HG02763 (cell line): ENCODE measurements at regions not wholly inside any gene's neighbourhood (a gene's known extent, or its start where the extent isn't known, plus 50 kb on each side); places are given as distances from the start of the nearest gene placed in this dataset.
"Not testable (repeated sequence)": the region's sequence is repeated elsewhere in the genome, so short reads cannot be mapped to it uniquely, and the experiment has no call there.

Source experiments
- ATAC-seq: cut with Tn5 transposase; IDR thresholded peaks from one replicate; pipeline ENCODE4 v1.9.1; 2021; ENCODE audit warnings: mild to moderate bottlenecking, moderate library complexity; ENCODE audit not compliant: unreplicated experiment

GRCh38 chr13:107928762-107929161 is 286.6 kb downstream of the LIG4 start:
- no peak for ATAC-seq

- ATAC-seq = no peak
These were observed 287.8 kb downstream of the LIG4 start for GRCh38 chr13:107927557-107927956.

DNA sequence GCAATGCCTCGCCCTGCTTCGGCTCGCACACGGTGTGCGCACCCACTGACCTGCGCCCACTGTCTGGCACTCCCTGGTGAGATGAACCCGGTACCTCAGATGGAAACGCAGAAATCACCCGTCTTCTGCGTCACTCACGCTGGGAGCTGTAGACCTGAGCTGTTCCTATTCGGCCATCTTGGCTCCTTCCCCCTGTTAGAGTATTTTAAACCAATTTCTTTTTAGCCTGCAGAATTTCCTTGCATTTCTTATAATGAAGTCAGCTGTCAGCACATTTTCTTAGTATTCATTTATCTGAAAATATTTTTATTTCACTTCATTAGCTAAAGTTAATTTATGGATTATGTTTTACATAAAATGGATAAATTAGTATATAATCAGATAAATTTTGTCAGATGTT is 288.8 kb downstream of the LIG4 start:
- not testable (repeated sequence) for ATAC-seq

- ATAC-seq = not testable (repeated sequence)
These were observed 298.4 kb downstream of the LIG4 start for GRCh38 chr13:107916902-107917301.

DNA sequence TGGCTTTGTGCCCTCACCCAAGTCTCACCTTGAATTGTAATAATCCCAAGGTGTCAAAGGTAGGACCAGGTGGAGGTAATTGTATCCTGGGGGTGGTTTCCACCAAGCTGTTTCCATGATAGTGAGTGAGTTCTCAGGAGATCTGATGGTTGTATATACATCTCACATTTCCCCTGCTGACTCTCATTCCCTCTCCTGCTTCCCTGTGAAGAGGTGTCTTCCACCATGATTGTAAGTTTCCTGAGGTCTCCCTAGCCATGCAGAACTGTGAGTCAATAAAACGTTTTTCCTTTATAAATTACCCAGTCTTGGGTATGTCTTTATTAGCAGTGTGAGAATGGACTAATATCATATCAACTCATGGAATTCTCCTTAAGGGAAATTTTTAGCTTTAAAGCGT is 302.6 kb downstream of the LIG4 start:
- ATAC-seq = no peak

DNA sequence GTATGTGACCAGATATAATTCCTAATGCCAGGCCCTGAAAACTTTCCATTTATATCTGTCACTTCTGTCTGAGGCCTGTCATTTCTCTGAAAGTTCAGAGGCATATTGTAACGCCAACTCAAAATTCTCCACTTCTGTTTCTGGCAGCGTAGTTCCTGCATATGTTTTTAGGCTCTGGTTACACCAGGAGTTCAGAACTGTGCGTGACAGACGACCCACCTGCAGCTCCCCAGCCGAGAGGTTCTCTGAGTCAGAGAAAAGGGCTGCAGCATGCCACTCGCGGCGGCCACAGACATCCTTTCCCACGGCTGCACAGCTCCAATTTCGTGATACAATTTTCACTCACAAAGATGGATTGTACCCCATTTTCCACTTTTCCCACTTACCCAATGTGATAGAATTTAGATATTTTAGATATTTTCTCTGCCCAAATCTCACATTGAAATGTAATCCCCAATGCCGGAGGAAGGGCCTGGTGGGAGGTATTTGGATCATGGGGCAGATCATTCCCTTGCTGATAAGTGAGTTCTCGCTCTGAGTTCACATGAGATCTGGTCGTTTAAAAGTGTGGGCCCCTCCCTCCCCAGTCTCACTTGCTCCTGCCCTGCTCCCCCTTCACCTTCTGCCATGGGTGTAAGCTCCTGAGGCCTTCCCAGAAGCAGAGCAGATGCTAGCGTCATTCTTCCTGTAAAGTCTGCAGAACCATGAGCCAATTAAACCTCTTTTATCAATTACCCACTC is 308.1 kb downstream of the LIG4 start:
- ATAC-seq = no peak

DNA sequence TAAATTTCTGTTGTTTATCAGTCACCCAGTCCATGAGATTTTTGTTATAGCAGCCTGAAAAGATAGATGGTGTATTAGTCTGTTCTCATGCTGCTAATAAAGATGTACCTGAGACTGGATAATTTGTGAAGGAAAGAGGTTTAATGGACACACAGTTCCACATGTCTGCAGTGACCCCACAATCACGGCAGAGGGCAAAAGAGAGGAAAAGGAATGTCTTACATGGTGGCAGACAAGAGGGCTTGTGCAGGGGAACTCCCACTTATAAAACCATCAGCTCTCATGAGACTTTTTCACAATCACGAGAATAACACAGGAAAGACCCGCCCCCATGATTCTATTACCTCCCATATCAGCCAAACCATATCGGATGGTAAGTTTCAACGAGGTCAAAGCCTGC is 309.2 kb downstream of the LIG4 start:
- ATAC-seq = no peak

DNA sequence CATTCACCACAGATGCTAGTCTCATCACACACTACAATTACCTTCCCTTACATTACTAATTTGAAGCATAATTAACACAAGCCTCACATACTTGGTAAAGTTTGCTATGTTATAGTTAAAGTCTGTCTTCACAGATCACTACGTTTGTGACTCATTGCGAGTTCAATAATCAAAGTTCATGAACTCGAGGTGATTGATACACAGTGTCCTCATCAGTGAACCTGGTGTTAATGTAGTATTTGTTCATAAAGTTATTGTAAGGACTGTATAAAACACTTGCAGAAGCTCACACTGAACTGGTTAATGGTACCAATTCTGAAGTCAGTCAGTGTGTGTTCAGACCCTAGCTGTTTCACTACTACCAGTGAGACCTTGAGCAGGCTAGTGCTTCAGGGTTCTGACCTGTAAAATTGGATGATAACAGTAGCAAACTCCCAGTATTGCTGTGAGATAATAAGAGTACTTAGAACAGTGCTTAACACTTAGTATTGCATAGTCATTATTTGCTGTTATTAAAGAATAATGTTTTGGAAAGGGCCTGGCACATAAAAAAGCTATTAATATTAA is 313.3 kb downstream of the LIG4 start:
- no peak for ATAC-seq

GRCh38 chr13:107901230-107901629 is 314.1 kb downstream of the LIG4 start:
- no peak for ATAC-seq

DNA sequence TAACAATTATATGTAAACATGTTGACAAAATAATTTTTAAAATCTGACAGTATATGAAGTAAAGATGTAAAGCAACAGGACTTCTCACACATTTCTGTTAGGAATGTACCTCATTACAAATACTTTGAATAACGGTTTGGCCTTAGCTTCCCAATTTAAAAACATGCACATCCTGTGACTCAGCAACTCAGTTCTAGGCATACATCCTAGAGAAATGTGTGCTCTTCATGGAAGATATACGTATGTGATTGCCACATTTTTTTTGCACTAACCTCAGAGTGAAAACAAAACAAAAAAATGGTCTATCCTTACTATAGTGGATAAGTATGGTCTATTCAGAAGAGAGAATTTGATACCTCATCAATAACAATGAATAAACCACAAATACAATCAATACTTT is 314.6 kb downstream of the LIG4 start:
- no peak for ATAC-seq

GRCh38 chr13:107886118-107886517 is 329.2 kb downstream of the LIG4 start:
- no peak for ATAC-seq

- ATAC-seq = no peak
These were observed 330.8 kb downstream of the LIG4 start for GRCh38 chr13:107884564-107884963.

DNA sequence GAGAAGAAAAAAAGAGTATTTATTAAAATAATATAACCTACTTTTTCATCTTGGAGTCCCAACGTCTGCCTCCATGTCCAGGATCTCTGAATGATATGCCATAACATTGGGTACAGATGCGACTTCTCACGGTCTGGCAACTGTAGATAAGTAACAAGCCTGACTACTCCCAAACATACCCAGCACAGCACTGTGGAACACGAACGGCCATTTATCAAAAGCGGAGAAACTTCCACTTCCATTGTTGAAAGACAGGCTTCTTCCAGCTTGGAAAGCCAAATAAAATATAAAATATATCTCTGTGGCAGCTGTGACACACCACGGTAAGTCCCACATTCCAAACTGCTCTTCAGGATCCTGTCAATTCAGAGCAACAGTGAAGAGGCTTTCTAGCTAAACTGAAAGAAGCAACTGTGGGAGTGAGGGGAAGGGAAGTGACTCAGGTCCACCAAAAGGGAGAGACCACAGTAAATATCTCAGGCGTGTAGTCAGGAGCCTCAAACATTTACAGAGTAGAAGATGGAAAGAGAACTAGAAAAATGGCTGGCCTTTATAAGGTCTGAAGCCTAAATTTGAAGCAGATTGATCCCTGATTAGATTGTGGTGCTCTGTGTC is 331.7 kb downstream of the LIG4 start:
- ATAC-seq = no peak

GRCh38 chr13:107882708-107883560 is 332.4 kb downstream of the LIG4 start:
- ATAC-seq = no peak

DNA sequence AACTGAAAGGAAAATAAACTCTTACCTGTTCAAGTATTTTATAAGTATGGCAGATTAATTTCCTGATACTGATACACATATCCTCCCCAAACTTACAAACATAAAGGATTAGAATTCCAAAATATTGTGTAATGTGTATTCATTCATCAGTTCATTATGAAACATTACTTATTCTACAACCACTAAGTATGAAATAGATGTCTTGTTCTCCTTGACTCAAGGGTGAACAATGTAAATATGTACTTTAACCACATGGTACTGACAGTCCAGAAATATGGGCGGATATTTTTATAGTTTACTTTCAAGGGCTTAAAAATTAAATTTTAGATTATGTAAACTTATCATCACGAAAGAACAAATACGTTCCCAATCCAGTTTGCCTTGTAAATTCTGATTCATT is 334.0 kb downstream of the LIG4 start:
- ATAC-seq = no peak

GRCh38 chr13:107874456-107874855 is 340.9 kb downstream of the LIG4 start:
- no peak for ATAC-seq

- no peak for ATAC-seq
These were observed 341.4 kb downstream of the LIG4 start for GRCh38 chr13:107873926-107874325.

- ATAC-seq = no peak
These were observed 344.9 kb downstream of the LIG4 start for GRCh38 chr13:107870400-107870799.

DNA sequence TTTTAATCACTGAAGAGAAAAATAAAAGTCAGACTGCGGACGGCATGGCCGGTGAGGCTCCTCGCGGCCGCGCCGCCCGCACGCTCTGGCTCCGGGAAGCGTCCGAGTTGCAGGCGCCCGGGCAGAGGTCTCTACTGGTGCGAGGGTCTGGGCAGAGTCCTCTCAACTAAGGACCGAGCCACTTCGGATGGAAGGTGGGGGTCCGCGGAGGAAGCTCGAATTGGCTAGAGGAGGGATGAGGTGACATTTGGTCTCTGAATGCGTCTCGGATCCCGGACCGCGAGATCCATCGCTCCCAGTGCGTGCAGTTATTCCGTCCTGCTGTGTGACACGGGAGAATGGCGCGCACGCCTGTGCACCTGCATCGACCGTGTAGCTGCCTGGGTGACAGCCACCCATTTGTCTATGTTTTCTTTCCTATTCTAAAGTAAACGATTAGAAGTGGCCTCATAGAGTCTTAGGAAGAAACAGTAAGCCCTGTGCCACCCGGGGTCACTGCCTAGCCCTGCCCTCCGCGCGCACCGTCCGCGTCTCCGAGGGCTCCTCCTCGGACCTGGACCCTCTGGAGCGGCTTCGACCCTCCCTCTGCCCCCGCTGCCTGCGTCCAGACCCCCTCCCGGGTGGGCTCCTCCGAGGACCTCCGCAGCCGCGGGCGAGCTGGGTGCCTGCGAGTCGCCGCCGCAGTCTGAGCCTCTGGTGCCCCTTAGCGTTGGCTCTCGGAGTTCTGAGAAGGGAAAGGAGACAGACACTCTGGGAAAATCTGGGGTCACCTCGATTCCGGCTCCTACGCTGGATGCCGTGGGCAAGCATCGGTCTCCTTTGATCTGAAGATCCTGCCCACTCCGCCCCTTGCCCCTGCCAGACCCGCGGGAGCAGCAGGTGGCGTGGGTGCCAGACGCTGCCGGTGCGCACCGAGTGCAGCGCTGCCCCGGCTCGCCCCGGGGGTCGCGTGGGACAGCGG is 347.4 kb downstream of the LIG4 start:
- ATAC-seq = no peak

DNA sequence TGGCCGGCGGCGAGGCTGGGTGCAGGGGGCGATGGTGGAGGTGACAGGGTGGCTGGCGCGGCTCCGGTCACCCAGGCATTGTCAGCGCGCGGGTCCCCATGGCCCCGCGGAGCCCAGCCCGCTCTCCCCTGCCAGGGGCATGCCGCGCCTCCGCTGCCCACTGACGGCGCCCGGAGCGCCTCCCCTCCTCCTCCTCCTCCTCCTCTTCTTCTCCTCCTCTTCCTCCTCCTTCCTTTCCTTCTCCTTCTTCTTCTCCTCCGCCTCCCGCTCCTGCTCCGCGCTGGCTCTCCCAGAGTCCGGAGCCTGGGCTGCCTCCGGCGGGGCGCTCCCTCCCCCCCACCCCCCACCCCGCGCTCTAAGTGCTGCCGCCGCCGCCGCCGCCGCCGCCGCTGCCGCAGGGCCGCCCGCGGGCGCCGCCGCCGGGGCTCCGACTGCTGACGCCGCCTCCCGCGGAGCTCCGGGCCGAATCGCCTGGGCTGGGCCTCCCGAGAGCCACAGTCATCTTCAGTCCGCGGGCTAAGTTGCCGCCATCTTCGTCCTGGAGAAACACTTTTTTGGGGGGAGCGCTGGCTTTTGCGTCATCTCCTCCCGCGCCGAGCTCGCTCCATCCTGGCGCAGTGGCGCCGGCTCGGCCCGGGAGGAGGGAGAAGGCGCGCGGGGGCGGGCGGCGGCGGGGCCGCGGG is 348.3 kb downstream of the LIG4 start:
- ATAC-seq = no peak
